Keratinocyte (primary cell): ENCODE measurements at regions not wholly inside any gene's neighbourhood (a gene's known extent, or its start where the extent isn't known, plus 50 kb on each side); places are given as distances from the start of the nearest gene placed in this dataset.

Experiments used
- DNase-seq: peaks from one replicate; pipeline ENCODE4 v3.0.0-alpha.2; 2011; ENCODE audit warnings: low read depth, missing footprints, low spot score
- FAIRE-seq: peaks from 2 replicates; lab custom pipeline; 2011; peaks lifted over from hg19 to GRCh38; lab: Jason Lieb, UNC
- H2AFZ ChIP-seq: 2 replicates; pipeline ENCODE4 v1.6.0; 2012; ENCODE audit warnings: low read length, control low read depth, inconsistent platforms; ENCODE audit not compliant: control insufficient read depth
- H3K27ac ChIP-seq: 2 replicates; pipeline ENCODE4 v1.5.1; 2011; ENCODE audit warnings: low read length; ENCODE audit not compliant: control insufficient read depth, insufficient read depth
- H3K27me3 ChIP-seq: 3 replicates; pipeline ENCODE4 v1.6.0; 2011; ENCODE audit warnings: low read length; ENCODE audit not compliant: control insufficient read depth, insufficient read depth; ENCODE audit errors: extremely low read depth
- H3K36me3 ChIP-seq, 2 experiments: 2 replicates in 1 of 2; 3 replicates in 1 of 2; pipeline ENCODE4 v1.5.1; 2011; ENCODE audit warnings: low read length in 2 of 2, mild to moderate bottlenecking in 1 of 2; ENCODE audit not compliant: control insufficient read depth in 2 of 2, insufficient read depth in 2 of 2; ENCODE audit errors: extremely low read depth in 1 of 2
- H3K4me1 ChIP-seq: 3 replicates; pipeline ENCODE4 v1.5.1; 2011; ENCODE audit warnings: low read length; ENCODE audit not compliant: control insufficient read depth, insufficient read depth; ENCODE audit errors: extremely low read depth
- H3K4me2 ChIP-seq: 3 replicates; pipeline ENCODE4 v1.6.0; 2011; ENCODE audit warnings: low read depth, low read length; ENCODE audit not compliant: control insufficient read depth, insufficient read depth; ENCODE audit errors: extremely low read depth
- H3K4me3 ChIP-seq, 3 experiments: fragments of 200-600 bp in 1 of 3; sonication (generic) in 1 of 3; 2 replicates in 2 of 3; 3 replicates in 1 of 3; pipeline ENCODE4 v1.5.1; 2011 to 2016; ENCODE audit warnings: low read length in 3 of 3, mild to moderate bottlenecking in 3 of 3, control low read depth in 2 of 3, inconsistent platforms in 1 of 3, low read depth in 1 of 3, mixed read lengths in 1 of 3, mixed run types in 1 of 3, moderate library complexity in 1 of 3; ENCODE audit not compliant: control insufficient read depth in 2 of 3, insufficient read depth in 2 of 3; ENCODE audit errors: extremely low read depth in 1 of 3
- H3K79me2 ChIP-seq: 2 replicates; pipeline ENCODE4 v1.6.0; 2012; ENCODE audit warnings: low read length; ENCODE audit not compliant: control insufficient read depth, insufficient read depth
- H3K9ac ChIP-seq: 3 replicates; pipeline ENCODE4 v1.6.0; 2011; ENCODE audit warnings: low read length; ENCODE audit not compliant: control insufficient read depth, insufficient read depth; ENCODE audit errors: extremely low read depth
- H3K9me1 ChIP-seq: 3 replicates; pipeline ENCODE4 v1.6.0; 2011; ENCODE audit warnings: low read length; ENCODE audit not compliant: control insufficient read depth, insufficient read depth; ENCODE audit errors: extremely low read depth
- H3K9me3 ChIP-seq: 2 replicates; pipeline ENCODE4 v1.5.1; 2012; ENCODE audit warnings: low read depth, low read length; ENCODE audit not compliant: control insufficient read depth
- H4K20me1 ChIP-seq: 3 replicates; pipeline ENCODE4 v1.6.0; 2011; ENCODE audit warnings: low read length; ENCODE audit not compliant: control insufficient read depth, insufficient read depth; ENCODE audit errors: extremely low read depth
- EZH2 ChIP-seq: IDR thresholded peaks from one replicate; pipeline ENCODE4 v1.6.1; 2012; ENCODE audit warnings: inconsistent platforms, mild to moderate bottlenecking, low read length, moderate library complexity
- dilution Hi-C: fragments of 300-500 bp; cut with MboI; formaldehyde crosslinking; loops from one replicate; pipeline ENCODE4 v1.7.0; 2020; ENCODE audit warnings: low sequenced_read_pairs; ENCODE audit not compliant: extremely low pct_ligation_motif_present
- TF ChIP-seq, protein P1 (sequence below), 3 experiments: IDR thresholded peaks in 1 of 3; conservative IDR thresholded peaks in 1 of 3; optimal IDR thresholded peaks in 1 of 3; 2 replicates in 2 of 3; 3 replicates in 1 of 3; pipeline versions ENCODE3 to v1.5.1; 2011; ENCODE audit warnings: low read length in 3 of 3, mild to moderate bottlenecking in 3 of 3, moderate library complexity in 2 of 3, control low read depth in 1 of 3, inconsistent platforms in 1 of 3; ENCODE audit not compliant: insufficient read depth in 2 of 3; ENCODE audit errors: extremely low read depth in 1 of 3

DNA sequence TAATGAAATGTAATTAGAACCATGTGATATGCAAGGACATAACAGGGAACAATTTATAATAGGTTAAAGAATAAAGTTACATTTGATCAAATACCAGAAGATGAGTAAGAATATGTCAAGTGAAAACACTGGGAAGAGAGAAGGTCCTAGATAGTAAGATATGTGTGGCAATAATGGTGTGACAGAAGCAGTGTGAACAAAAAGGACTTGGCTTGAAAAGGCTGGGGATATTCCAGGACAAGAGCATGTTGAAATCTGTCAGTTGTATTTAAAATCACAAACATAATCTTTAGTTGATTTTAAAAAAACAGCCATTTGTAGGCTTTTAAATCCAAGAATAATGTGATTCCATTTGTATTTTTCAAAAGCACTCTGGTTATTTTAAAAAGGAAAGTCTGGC lies 1399.9 kb upstream of the SLC39A10 start:
- no peak for TF ChIP-seq EZH2
- TF ChIP-seq, protein P1, sequence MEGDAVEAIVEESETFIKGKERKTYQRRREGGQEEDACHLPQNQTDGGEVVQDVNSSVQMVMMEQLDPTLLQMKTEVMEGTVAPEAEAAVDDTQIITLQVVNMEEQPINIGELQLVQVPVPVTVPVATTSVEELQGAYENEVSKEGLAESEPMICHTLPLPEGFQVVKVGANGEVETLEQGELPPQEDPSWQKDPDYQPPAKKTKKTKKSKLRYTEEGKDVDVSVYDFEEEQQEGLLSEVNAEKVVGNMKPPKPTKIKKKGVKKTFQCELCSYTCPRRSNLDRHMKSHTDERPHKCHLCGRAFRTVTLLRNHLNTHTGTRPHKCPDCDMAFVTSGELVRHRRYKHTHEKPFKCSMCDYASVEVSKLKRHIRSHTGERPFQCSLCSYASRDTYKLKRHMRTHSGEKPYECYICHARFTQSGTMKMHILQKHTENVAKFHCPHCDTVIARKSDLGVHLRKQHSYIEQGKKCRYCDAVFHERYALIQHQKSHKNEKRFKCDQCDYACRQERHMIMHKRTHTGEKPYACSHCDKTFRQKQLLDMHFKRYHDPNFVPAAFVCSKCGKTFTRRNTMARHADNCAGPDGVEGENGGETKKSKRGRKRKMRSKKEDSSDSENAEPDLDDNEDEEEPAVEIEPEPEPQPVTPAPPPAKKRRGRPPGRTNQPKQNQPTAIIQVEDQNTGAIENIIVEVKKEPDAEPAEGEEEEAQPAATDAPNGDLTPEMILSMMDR (optimal IDR thresholded peaks at IDR 0.05 in 1 of 3, IDR thresholded peaks at IDR 0.05 in 1 of 3, conservative IDR thresholded peaks at IDR 0.05 in 1 of 3; ENCODE audit: extremely low read depth in 1 of 3, insufficient read depth in 2 of 3, low read length in 3 of 3), result no peak
- FAIRE-seq, result no peak
- H3K79me2 ChIP-seq, result no peaks in the 10 kb centered on the region
- no peak overlapping the region for H3K27ac ChIP-seq
- H4K20me1 ChIP-seq, result no peaks in the 10 kb centered on the region
- H3K4me1 ChIP-seq, result no peaks in the 10 kb centered on the region
- no peaks in the 10 kb centered on the region for H3K9me1 ChIP-seq
- no peak overlapping the region for H3K9ac ChIP-seq
- no peaks in the 10 kb centered on the region for H3K27me3 ChIP-seq
- no peaks in the 10 kb centered on the region for H3K9me3 ChIP-seq
- dilution Hi-C loops, result no loop called here
- no peaks in the 10 kb centered on the region for H3K36me3 ChIP-seq
- H3K4me3 ChIP-seq, result no peak overlapping the region
- DNase-seq, result no peak
- no peak overlapping the region for H2AFZ ChIP-seq
- no peak overlapping the region for H3K4me2 ChIP-seq

DNA sequence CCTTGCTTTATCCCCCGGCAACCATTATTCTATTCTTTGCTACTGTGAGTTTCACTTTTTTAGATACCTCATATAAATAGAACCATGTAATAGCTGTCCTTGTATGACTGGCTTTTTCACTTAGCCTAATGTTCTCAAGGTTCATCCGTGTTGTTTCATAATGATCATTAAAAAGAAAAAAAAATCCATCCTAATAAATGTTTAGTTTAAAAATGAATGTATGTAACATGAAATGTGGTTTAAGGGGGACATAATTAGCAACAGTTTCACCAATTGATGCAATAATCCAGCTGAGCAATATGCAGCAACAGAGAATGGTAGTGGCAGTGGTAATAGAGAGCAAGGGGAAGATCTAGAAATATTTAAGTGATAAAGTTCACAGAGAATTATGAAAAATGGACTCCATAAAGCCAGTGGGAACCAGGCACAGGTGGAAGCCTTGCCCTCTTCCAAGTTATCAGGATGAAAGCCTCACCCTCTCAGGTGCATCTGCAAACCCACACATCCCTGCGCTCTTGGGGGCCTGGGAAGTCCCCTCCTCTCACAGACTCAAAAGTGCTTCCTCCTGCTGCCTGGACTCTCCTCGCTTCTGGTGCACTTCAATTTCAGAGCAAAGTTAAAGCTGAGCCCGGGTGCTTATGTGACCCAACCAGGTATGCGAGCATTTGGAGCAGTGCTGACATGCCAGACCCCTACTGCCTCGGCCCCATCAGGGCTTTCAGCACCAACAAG lies 1403.3 kb upstream of the SLC39A10 start:
- dilution Hi-C loops, result no loop called here
- no peak for FAIRE-seq

More for the DNA sequence above, 1403.3 kb upstream of the SLC39A10 start:
- Histone ChIP-seq H2AFZ (no peak overlapping the region), H3K27me3 (no peaks in the 10 kb centered on the region), H3K9me1 (no peaks in the 10 kb centered on the region), H3K79me2 (no peaks in the 10 kb centered on the region), H3K27ac (no peak overlapping the region), H3K9ac (no peak overlapping the region), H3K9me3 (no peaks in the 10 kb centered on the region), H3K4me1 (no peaks in the 10 kb centered on the region), H4K20me1 (no peaks in the 10 kb centered on the region), H3K4me2 (no peak overlapping the region), H3K36me3 (no peaks in the 10 kb centered on the region), H3K4me3 (no peak overlapping the region)
- DNase-seq, result no peak
- no peak for TF ChIP-seq EZH2
- TF ChIP-seq, protein P1 (optimal IDR thresholded peaks at IDR 0.05 in 1 of 3, IDR thresholded peaks at IDR 0.05 in 1 of 3, conservative IDR thresholded peaks at IDR 0.05 in 1 of 3; ENCODE audit: extremely low read depth in 1 of 3, insufficient read depth in 2 of 3, low read length in 3 of 3), result no peak
